ENCODE measurements at regions not wholly inside any gene's neighbourhood (a gene's known extent, or its start where the extent isn't known, plus 50 kb on each side); places are given as distances from the start of the nearest gene placed in this dataset.
"Not testable (repeated sequence)": the region's sequence is repeated elsewhere in the genome, so short reads cannot be mapped to it uniquely, and the experiment has no call there.

- CTCF ChIA-PET: interaction anchor here (0.6 kb wide), 1 partner anchor 338 kb away, joined by 5 read pairs; no protein-coding TSS in a partner anchor
- Histone ChIP-seq H3K4me3 (ENCODE audit: low read depth, low read length) (no peak overlapping the region), H3K36me3 (ENCODE audit: control insufficient read depth, insufficient read depth, low read length) (no peaks in the 10 kb centered on the region), H3K27me3 (ENCODE audit: control insufficient read depth, insufficient read depth, low read length) (no peaks in the 10 kb centered on the region)
- POLR2A ChIA-PET: no interaction called here
- DNase-seq (ENCODE audit: low read depth): no peak
- no peak for TF ChIP-seq CTCF (IDR thresholded peaks at IDR 0.05; ENCODE audit: insufficient read depth, low read depth, low read length)
Measured at GRCh38 chr12:9367201-9367600, 159.0 kb upstream of the PZP start.

GRCh38 chr12:9365296-9365695 is 157.1 kb upstream of the PZP start:
- ChIA-PET CTCF (no interaction called here), POLR2A (no interaction called here)
- Histone ChIP-seq H3K36me3 (ENCODE audit: control insufficient read depth, insufficient read depth, low read length) (no peaks in the 10 kb centered on the region), H3K4me3 (ENCODE audit: low read depth, low read length) (no peak overlapping the region), H3K27me3 (ENCODE audit: control insufficient read depth, insufficient read depth, low read length) (no peaks in the 10 kb centered on the region)
- DNase-seq (ENCODE audit: low read depth): no peak
- TF ChIP-seq CTCF (IDR thresholded peaks at IDR 0.05; ENCODE audit: insufficient read depth, low read depth, low read length): no peak

- no peak for TF ChIP-seq CTCF (IDR thresholded peaks at IDR 0.05; ENCODE audit: insufficient read depth, low read depth, low read length)
- CTCF ChIA-PET: no interaction called here
- DNase-seq (ENCODE audit: low read depth): no peak
- POLR2A ChIA-PET: no interaction called here
- Histone ChIP-seq H3K36me3 (ENCODE audit: control insufficient read depth, insufficient read depth, low read length) (no peaks in the 10 kb centered on the region), H3K4me3 (ENCODE audit: low read depth, low read length) (no peak overlapping the region), H3K27me3 (ENCODE audit: control insufficient read depth, insufficient read depth, low read length) (no peaks in the 10 kb centered on the region)
Measured at GRCh38 chr12:9364224-9365176, 156.3 kb upstream of the PZP start.

- H3K36me3 ChIP-seq (ENCODE audit: control insufficient read depth, insufficient read depth, low read length): no peaks in the 10 kb centered on the region
- ChIA-PET POLR2A (no interaction called here), CTCF (no interaction called here)
- no peak overlapping the region for H3K4me3 ChIP-seq (ENCODE audit: low read depth, low read length)
- no peak for TF ChIP-seq CTCF (IDR thresholded peaks at IDR 0.05; ENCODE audit: insufficient read depth, low read depth, low read length)
- no peak for DNase-seq (ENCODE audit: low read depth)
- no peaks in the 10 kb centered on the region for H3K27me3 ChIP-seq (ENCODE audit: control insufficient read depth, insufficient read depth, low read length)
Measured at GRCh38 chr12:9363145-9363544, 154.9 kb upstream of the PZP start.

- Histone ChIP-seq H3K4me3 (ENCODE audit: low read depth, low read length) (no peak overlapping the region), H3K36me3 (ENCODE audit: control insufficient read depth, insufficient read depth, low read length) (no peaks in the 10 kb centered on the region), H3K27me3 (ENCODE audit: control insufficient read depth, insufficient read depth, low read length) (no peaks in the 10 kb centered on the region)
- CTCF ChIA-PET: interaction anchor here (1.1 to 2.7 kb wide), 2 partner anchors 10 to 13 kb away, joined by 3 to 8 read pairs; no protein-coding TSS in a partner anchor
- no peak for DNase-seq (ENCODE audit: low read depth)
- POLR2A ChIA-PET: no interaction called here
- TF ChIP-seq CTCF (IDR thresholded peaks at IDR 0.05; ENCODE audit: insufficient read depth, low read depth, low read length): no peak
Measured at GRCh38 chr12:9361879-9362326, 153.7 kb upstream of the PZP start.

GRCh38 chr12:9354009-9354754 is 146.0 kb upstream of the PZP start:
- H3K27me3 ChIP-seq (ENCODE audit: control insufficient read depth, insufficient read depth, low read length); H3K4me3 ChIP-seq (ENCODE audit: low read depth, low read length); H3K36me3 ChIP-seq (ENCODE audit: control insufficient read depth, insufficient read depth, low read length); DNase-seq (ENCODE audit: low read depth); POLR2A ChIA-PET: not testable (repeated sequence)
- CTCF ChIA-PET: interaction anchor here (1.3 kb wide), 1 partner anchor 14 kb away, joined by 3 read pairs; no protein-coding TSS in a partner anchor
